Left renal pelvis (tissue), 4 donors: ENCODE measurements at regions not wholly inside any gene's neighbourhood (a gene's known extent, or its start where the extent isn't known, plus 50 kb on each side); places are given as distances from the start of the nearest gene placed in this dataset.
A peak's percentile ranks its signal among the peaks of the same experiment; 100 is the strongest.

Source experiments
- DNase-seq, 4 donors: peaks; one replicate each; pipeline ENCODE4 v3.0.0-alpha.2; 2013; ENCODE audit warnings: low read depth in 4 of 4, low spot score in 3 of 4

DNA sequence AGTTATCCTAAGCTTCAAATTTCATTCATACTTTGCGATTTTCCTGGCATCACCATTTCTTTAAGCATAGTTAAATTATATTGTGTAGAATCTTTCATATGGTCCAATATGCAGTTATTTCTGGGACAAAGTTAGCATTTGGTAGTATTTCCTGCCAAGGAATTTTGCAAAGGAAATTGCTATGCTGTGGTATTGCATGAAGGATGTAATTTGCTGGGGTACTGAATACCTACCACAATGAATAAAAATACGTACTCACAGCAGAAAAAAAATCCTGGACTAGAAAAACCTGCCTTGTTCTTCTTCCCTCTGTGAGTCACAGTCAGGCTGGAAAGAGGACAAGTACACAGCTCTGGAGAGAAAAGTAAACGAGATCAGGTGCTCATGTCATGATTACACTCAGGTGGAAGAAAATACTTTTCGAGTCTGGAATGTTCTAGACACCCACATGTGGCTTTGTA lies 241.2 kb downstream of the PTBP2 start:
- DNase-seq = no peak

- no peak for DNase-seq
Observed at GRCh38 chr1:96964761-96965160, 243.2 kb downstream of the PTBP2 start.

DNA sequence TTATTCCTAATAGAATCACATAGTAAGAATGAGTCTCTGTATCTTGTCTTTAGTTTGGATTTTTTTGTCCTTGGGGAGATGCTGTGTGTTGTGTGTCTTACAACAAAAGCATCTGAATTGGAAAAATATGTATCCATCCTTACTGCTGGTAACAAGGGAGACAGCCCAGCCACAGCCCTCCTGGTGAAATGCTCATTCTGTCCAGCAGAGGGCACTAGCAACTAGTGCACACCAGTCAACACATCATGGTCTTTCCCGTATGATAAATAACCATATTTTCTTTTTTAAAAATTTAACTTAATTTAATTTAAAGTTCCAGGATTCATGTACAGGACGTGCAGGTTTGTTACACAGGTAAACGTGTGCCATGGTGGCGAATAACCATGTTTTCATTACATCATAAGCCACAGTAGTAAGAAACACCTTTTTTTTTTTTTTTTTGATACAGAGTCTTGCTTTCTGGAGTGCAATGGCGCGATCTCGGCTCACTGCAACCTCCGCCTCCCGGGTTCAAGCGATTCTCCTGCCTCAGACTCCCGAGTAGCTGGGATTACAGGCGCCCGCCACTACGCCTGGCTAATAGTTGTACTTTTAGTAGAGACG lies 245.1 kb downstream of the PTBP2 start:
- peak; percentile 25 to 50 (median 41) for DNase-seq

DNA sequence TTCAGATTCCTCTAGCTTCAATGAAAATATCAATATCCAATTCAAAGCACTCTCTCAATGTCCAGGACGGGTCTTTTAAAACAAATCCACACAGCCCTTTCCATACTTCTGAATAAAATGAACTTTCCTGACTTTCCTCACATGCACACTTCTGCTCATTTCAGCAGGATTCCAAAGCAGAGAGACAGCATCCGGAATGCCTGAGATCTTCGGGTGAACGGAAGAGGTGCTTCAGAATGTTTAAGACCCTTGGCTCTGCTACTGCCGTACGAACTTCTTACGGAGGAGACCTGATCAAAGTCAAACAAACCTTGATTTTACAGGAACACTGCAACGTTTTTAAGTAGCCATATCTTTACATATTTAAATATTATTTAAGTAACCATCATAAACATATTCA lies 245.7 kb downstream of the PTBP2 start:
- DNase-seq = no peak

DNA sequence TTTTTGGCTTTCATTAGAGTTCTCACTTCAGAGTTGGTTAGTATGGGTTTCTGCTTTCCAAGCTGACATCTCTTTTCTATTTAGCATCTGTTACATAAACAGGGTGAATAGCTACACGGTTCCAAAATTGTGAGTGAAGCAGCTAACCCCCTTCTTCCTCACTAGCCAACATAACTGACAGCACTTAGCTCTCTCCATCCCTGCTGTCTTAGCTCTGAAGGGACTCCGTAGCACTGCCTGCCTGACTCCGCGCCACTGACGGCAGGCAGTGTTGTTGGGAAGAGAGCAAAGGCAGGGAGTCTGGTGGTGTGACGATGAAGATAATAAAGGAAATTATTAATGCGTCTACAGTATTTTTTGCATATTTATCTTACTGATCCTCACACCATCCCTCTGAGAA lies 247.0 kb downstream of the PTBP2 start:
- DNase-seq = no peak

DNA sequence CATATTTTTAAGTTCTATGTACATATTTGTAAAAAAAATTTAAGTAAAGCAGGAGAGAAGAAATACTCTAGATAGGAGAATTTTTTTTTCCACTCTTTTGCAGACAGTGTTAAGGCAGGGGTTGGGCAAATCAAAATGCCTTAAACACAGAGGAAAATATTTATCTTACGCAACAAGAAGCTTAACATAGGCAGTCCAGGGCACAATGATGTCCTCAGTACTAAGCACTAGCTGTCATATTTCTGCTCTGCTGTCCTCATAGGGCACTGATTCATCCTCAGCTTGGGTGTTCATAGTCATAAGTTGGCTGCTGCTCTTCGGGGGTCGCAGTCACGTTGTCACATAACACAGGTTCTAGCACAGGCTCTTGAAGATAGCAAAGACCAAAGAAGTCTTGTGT lies 247.4 kb downstream of the PTBP2 start:
- no peak for DNase-seq

DNA sequence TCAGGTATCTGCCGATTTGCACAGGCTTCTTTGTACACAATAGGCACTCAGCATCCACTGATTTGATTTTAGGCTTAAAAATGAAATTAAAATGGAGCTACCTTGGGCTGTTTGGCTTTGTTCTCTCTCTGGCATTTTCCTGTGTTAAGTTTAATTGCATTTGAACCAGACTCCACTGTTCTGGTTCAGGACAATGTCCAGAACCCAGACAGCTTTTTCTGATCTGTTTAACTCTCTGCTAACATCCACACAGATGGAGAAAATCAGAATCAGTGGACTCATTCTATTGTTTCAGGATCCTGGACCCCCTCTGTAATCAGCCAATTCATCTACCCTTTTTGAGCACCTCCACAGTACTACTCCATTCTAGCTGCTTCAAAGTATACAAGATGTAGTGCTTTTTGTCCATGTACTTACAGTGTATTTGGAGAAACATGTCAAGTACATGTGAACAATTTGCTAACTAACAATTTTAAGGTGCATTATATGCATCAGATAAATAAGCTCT lies 248.1 kb downstream of the PTBP2 start:
- no peak for DNase-seq

DNA sequence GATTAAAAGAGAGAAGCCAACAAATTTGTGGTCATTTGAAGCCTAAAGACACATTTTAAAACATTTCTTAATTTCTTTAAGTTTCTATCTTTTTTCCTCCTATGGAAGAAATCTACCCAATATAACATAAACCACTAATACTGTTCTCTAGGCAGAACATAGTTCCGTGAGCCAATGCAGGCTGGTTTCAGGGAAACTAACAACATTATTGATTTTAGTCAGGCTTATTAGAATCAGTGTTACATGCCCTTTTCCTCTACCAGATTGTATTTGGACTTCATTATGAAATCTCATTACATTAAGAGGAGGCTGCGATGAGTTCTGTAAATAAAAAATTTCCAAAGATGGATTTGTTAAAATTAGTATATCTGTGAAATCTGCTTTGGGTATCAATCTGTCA lies 249.9 kb downstream of the PTBP2 start:
- no peak for DNase-seq

DNA sequence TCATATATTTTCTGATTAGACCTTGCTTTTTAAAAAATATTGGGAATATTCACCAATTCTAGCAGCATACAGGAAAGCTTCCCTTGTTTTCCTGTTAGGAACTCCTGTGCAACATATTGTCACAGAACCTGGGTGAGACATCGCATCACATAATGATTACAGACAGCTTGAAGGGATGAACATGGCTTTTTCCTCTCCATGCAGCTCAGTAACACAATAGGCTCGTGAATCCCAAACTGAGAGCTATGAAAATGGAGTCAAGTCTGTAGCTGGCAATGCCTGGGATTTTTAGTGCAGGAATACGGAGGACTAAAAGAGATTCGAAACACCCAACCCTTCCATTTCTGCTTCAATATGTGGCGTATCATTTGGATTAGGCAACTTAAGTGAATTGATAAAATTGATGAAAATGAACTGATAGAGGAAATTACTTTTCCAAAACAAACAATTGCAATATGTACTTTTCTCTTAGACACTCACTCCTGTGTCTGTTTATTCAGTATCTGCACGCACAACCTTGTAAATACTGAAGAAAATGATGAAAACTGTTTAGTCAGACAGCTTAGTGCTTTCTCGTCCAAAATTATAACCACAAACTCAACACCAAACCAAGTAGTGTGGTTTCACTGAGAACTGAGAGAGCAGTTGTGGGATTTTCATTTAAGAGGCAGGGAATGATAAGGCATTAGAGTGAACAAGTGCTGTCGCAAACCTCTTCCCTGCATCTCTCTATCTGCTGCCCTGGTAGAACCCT lies 250.4 kb downstream of the PTBP2 start:
- no peak for DNase-seq

DNA sequence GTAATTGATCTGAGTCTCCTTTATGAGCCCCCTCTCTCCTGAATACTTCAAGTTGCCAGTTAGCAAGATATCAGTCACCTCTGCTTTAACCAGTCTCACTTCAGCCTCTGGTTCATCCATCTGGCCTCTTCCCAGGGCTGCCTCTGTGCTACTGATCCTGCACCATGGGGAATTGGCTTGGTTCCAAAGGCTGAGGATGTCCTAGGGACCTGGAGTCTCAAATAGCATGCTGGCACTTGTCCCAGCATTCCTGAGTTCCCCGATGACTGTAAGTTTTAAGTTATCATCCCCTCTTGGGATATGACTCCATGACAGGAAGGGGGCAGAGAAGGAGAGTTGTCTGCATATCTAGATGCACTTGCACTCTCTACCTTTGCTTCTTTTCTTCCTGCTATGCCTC lies 252.0 kb downstream of the PTBP2 start:
- DNase-seq = no peak

- no peak for DNase-seq
Observed at GRCh38 chr1:96978444-96978843, 256.9 kb downstream of the PTBP2 start.

- no peak for DNase-seq
Observed at GRCh38 chr1:96978901-96979300, 257.3 kb downstream of the PTBP2 start.

DNA sequence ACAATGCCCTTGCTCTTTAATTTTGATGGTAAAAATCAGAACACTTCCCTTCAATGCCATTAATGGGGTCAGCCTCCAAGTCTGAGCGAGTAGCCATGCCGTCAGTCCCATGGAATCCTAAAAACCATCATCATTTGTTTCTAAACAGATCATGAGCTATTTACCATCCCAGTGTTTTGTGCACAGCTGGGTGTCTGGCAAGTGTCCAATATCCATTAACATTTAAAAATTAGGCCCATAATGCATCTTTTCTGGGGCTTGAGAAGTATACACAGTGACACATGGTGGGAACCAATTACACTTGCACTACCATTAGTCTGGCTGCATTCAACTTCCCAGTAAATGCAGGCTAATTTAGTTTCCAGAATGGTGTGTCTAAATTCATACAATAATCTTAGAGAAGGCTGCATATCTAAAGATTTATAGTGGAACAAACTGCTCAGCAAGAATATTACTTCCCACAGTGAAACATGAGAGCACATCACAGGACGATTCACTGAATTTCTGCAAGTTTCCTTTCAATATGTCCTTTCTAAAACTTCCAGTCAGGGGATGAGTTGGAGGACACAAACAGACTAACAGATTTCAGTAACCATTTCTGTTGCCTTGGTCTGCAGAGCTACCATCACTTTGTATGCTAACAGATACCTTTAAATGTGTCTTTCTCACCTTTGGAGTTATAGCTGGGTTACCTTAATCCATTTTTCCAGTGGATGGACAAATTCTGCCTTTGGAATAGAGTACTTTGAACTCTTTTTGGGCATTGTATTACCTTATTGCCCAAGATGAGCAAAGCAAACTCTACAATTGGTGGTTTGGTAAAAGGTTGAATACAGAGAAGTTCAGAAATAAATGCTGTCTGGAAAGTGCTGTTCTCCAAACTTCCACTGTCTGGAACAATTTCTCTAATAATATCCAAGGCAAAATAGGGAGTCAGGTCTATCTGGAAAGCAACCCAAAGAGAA lies 258.0 kb downstream of the PTBP2 start:
- no peak for DNase-seq

- no peak for DNase-seq
Observed at GRCh38 chr1:96980448-96980847, 258.9 kb downstream of the PTBP2 start.

DNA sequence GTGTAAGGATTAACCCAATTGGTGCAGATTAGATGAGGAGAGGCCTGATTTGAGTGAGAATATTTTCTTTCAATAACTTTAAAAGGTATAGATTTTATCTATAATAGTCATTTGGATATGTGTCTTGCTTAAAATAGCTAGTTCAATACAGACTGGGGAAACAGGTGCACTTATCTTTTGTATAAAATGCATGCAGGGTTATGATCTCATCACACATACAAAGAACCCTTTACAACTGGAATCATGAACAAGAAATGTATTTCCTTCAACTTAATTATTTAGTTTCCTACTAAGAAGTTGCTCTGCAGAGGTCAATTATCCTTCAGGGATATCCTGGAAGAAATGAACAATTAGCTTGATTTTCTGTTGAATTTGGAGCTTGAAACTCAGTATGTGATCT lies 259.6 kb downstream of the PTBP2 start:
- no peak for DNase-seq

DNA sequence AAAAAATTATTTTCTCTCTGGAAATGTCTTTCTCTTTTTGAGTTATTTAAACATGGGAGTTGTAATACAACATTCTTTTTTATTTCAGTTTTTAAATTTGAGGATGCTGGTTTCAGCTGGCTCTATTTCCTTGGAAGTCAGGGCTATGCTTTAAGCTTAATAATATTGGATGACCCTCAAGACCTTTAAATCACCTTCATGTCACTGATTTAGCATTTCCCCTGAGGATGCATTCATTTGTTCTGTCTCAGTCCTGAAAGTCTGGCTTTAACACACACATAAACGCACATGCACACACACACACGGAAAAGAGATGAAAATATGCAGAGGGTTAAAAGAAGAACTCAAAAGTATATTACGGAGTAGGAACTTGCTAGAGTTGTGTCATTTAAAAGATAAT lies 260.5 kb downstream of the PTBP2 start:
- no peak for DNase-seq

DNA sequence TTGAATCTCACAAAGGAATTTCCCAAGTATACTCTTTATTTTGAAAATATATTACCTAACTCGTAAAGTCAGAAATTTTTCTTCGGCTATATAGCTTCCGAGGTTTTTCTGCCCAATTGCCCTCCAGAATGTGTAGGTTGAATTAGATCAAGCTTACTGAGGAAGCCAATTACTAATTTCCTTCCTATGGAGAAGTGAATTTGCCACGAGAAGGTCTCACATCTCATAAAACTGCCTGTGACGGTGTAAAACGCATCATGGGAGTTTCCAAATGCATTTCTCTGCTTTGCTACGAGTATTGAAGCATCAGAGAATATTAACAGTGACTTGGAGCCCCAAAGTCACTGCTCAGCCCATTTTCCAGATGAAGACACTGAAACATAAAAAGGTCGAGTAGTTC lies 262.3 kb downstream of the PTBP2 start:
- no peak for DNase-seq

DNA sequence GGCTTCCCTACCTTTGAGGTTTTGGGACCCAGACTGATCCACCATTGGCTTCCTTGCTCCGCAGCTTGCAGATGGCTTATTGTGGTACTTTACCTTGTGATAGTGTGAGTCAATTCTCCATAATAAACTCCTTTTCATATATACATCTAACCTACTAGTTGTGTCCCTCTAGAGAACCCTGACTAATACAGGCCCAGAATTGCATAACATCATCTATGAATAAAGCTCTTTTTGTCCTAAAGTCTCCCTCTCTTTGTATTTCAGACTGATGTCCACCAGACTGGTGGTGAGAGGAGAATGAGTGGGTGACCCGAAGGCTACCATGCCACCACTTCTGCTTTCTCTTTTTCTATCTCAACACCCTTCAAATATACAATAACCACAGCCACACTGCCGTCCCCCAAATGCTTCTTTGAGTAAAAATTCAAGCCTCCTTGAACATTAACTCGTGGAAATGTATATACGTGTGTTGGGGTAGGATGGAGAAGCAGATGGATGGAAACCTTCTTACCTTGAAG lies 265.7 kb downstream of the PTBP2 start:
- no peak for DNase-seq

DNA sequence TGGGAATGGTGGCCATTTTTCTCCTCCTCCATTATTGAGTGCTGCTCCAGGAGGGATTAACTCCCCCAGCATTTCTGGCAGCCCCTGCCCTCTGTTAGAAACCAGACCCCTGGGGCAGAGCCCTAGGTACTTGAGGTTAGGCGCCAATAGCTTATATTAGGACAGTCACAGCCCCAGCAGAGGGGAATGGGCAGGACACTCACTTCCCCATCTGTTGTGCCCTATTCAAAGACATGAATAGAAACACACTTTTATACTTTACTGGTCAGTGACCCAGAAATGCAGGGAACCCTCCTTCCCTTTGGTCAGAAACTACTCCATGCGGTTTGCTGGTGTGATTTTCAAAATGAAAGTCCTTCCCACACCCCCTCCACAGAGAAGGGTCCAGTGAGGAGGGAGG lies 267.7 kb downstream of the PTBP2 start:
- DNase-seq = no peak

GRCh38 chr1:96990136-96990535 lies 268.6 kb downstream of the PTBP2 start:
- DNase-seq = no peak

DNA sequence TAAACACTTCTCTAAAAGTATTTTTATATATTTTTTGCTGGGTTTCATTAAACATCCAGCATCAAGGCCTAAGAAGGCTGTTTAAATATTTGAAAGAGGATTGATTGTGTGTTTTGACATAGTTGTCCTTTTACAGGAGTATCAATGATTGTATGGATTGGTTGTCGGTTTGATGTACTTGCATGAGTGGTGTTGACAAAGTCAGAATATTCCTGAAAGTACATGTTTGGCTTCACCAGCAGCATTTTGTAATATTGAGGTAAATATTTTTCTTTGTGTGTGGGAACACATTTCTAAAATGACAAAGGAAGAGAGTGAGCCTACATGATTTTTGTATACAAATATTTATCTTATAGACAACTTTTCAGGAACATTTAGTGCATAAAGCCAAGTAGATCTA lies 269.7 kb downstream of the PTBP2 start:
- DNase-seq = no peak
